WTC11 (cell line): ENCODE measurements at regions not wholly inside any gene's neighbourhood (a gene's known extent, or its start where the extent isn't known, plus 50 kb on each side); places are given as distances from the start of the nearest gene placed in this dataset.

ENCODE experiments used
- ATAC-seq: fragments of 200-7000 bp; cut with Tn5 transposase; 2 replicates; pipeline ENCODE4 v1.10.0; 2021; ENCODE audit warnings: mild to moderate bottlenecking, moderate library complexity
- CTCF ChIA-PET: fragments of 300-600 bp; sonication (Branson Sonifier 250); formaldehyde crosslinking; loops from one replicate; lab custom pipeline; 2021; ENCODE audit warnings: antibody characterized with exemption; lab: Charles Lee
- POLR2A ChIA-PET: fragments of 350-600 bp; sonication (Branson Sonifier 250); formaldehyde crosslinking; loops from one replicate; lab custom pipeline; 2021; ENCODE audit warnings: antibody characterized with exemption; lab: Charles Lee
- DNase-seq: peaks from one replicate; pipeline ENCODE4 v3.0.0; 2021; ENCODE audit warnings: low spot score
- H3K27ac Mint-ChIP-seq: 2 replicates; pipeline ENCODE4 v1.8.0; 2021; ENCODE audit warnings: mixed read lengths
- H3K27me3 Mint-ChIP-seq: 2 replicates; pipeline ENCODE4 v1.8.0; 2021; ENCODE audit warnings: low read depth, mild to moderate bottlenecking, moderate library complexity, mixed read lengths
- H3K36me3 Mint-ChIP-seq: 2 replicates; pipeline ENCODE4 v1.8.0; 2021; ENCODE audit warnings: mixed read lengths
- H3K4me1 Mint-ChIP-seq: 2 replicates; pipeline ENCODE4 v1.8.0; 2022; ENCODE audit warnings: mixed read lengths
- H3K4me3 Mint-ChIP-seq: 2 replicates; pipeline ENCODE4 v1.8.0; 2021; ENCODE audit warnings: mild to moderate bottlenecking, moderate library complexity, mixed read lengths
- H3K9me3 Mint-ChIP-seq: 2 replicates; pipeline ENCODE4 v1.8.0; 2021; ENCODE audit warnings: mixed read lengths
- ATF3 ChIP-seq: sonication (generic); formaldehyde crosslinking; conservative IDR thresholded peaks from 2 replicates; pipeline ENCODE4 v1.8.1; 2022; ENCODE audit warnings: mild to moderate bottlenecking, missing genetic modification reagents
- CDX4 ChIP-seq: fragments of 250-450 bp; sonication (Bioruptor Pico); IDR thresholded peaks from 2 replicates; pipeline ENCODE4 v1.9.0; 2021; ENCODE audit warnings: moderate library complexity, mild to moderate bottlenecking, inconsistent platforms, borderline replicate concordance
- ELF4 ChIP-seq: sonication (generic); formaldehyde crosslinking; IDR thresholded peaks from 2 replicates; pipeline ENCODE4 v1.8.1; 2022; ENCODE audit warnings: low read depth, mild to moderate bottlenecking, moderate library complexity, missing genetic modification reagents
- EMX1 ChIP-seq: fragments of 250-450 bp; sonication (Bioruptor Pico); IDR thresholded peaks from 2 replicates; pipeline ENCODE4 v1.8.0; 2021; ENCODE audit warnings: mild to moderate bottlenecking
- RORB ChIP-seq: fragments of 250-450 bp; sonication (Bioruptor Pico); IDR thresholded peaks from 2 replicates; pipeline ENCODE4 v1.9.0; 2021; ENCODE audit warnings: mild to moderate bottlenecking
- SOX15 ChIP-seq: fragments of 250-450 bp; sonication (Bioruptor Pico); IDR thresholded peaks from 2 replicates; pipeline ENCODE4 v1.9.0; 2021; ENCODE audit warnings: mild to moderate bottlenecking
- TEAD4 ChIP-seq: sonication (generic); formaldehyde crosslinking; IDR thresholded peaks from 2 replicates; pipeline ENCODE4 v1.8.0; 2022; ENCODE audit warnings: mild to moderate bottlenecking, missing genetic modification reagents
- ZNF219 ChIP-seq: sonication (generic); formaldehyde crosslinking; IDR thresholded peaks from 2 replicates; pipeline ENCODE4 v1.8.0; 2023; ENCODE audit warnings: missing genetic modification reagents, mild to moderate bottlenecking, borderline replicate concordance
- ZNF263 ChIP-seq: sonication (generic); formaldehyde crosslinking; IDR thresholded peaks from 2 replicates; pipeline ENCODE4 v1.8.1; 2022; ENCODE audit warnings: low read depth, mild to moderate bottlenecking, moderate library complexity, missing genetic modification reagents
- TF ChIP-seq, protein P1 (sequence below): fragments of 250-450 bp; sonication (Bioruptor Pico); IDR thresholded peaks from 2 replicates; pipeline ENCODE4 v1.9.0; 2021; ENCODE audit warnings: mild to moderate bottlenecking, borderline replicate concordance
- TF ChIP-seq, protein P2 (sequence below): sonication (generic); formaldehyde crosslinking; IDR thresholded peaks from 2 replicates; pipeline ENCODE4 v1.8.0; 2022; ENCODE audit warnings: mild to moderate bottlenecking, missing genetic modification reagents
- TF ChIP-seq, protein P3 (sequence below): sonication (generic); formaldehyde crosslinking; IDR thresholded peaks from 2 replicates; pipeline ENCODE4 v1.8.1; 2022; ENCODE audit warnings: mild to moderate bottlenecking, moderate library complexity, missing genetic modification reagents
- TF ChIP-seq, protein P4 (sequence below): sonication (generic); formaldehyde crosslinking; IDR thresholded peaks from 2 replicates; pipeline ENCODE4 v1.8.1; 2022; ENCODE audit warnings: mild to moderate bottlenecking, missing genetic modification reagents, moderate library complexity, borderline replicate concordance

DNA sequence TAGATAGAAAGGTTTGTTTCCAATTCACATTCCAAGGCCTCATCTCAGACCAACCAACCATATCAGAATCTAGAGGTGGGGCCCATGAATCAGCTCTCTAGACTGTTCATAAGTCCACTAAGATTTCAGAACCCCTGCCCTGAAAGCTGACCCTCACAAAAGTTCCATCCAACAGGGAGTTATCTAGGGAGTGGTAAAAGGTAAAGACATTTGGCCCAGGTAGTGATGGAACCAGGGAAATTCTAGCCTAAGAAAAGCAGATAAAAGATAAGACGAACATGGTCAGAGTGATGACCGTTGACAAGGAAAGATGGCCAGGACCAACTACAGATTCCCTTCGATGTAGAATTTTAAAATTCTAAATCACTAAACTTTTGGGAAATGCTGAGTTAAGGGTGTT is 198.0 kb upstream of the NEBL start (continued):
- TF ChIP-seq ATF3, result no peak

DNA sequence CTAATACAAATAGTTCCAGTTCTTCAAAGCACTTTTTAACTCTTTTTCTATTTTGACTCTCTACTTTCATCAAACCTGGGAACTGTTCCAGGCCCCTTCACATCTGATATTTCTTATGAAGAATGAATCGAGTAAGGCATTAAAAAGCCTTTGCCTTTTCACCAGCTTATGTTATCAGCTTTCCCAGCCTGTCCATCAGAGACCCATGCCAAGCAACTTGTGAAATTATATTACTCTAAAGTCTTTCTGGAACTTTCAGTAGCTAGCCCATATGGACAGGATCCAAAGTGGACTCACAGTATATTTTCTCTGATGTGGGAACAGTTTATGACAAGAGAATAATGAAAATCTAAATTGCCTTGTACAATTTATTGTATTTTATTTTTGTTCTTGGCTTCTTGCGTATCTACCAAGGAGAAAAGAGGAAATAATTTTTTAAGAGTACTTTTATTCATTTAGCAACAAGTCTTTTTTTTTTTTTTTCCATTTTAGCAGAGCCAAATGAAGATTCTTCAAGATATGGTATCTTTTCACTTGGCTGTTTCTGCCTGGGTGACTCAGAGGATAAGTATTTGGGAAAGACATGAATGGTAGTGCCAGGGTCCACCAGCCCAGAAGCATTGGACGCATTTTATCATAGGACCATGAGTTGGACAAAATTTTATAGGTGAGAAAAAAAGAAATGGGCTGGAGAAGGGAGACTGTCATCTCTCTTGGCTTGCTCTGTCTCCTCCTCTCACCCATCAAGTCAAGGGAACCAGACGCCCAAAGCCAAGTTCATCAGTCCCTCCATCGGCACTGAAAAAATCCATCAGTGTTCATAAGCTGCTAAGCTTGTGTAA is 195.8 kb upstream of the NEBL start:
- DNase-seq (no peak), ATAC-seq (no peak)
- Mint-ChIP-seq H3K36me3 (no peaks in the 10 kb centered on the region), H3K4me1 (peaks cover 8% of the 10 kb centered on the region)
- POLR2A ChIA-PET, result no interaction called here
- TF ChIP-seq EMX1 (CRISPR knock-in tag) (no peak), CDX4 (CRISPR knock-in tag) (no peak), SOX15 (no peak), ZNF219 (CRISPR knock-in tag) (no peak), ZNF263 (CRISPR knock-in tag) (no peak), ELF4 (CRISPR knock-in tag) (no peak)
- TF ChIP-seq, protein P1, sequence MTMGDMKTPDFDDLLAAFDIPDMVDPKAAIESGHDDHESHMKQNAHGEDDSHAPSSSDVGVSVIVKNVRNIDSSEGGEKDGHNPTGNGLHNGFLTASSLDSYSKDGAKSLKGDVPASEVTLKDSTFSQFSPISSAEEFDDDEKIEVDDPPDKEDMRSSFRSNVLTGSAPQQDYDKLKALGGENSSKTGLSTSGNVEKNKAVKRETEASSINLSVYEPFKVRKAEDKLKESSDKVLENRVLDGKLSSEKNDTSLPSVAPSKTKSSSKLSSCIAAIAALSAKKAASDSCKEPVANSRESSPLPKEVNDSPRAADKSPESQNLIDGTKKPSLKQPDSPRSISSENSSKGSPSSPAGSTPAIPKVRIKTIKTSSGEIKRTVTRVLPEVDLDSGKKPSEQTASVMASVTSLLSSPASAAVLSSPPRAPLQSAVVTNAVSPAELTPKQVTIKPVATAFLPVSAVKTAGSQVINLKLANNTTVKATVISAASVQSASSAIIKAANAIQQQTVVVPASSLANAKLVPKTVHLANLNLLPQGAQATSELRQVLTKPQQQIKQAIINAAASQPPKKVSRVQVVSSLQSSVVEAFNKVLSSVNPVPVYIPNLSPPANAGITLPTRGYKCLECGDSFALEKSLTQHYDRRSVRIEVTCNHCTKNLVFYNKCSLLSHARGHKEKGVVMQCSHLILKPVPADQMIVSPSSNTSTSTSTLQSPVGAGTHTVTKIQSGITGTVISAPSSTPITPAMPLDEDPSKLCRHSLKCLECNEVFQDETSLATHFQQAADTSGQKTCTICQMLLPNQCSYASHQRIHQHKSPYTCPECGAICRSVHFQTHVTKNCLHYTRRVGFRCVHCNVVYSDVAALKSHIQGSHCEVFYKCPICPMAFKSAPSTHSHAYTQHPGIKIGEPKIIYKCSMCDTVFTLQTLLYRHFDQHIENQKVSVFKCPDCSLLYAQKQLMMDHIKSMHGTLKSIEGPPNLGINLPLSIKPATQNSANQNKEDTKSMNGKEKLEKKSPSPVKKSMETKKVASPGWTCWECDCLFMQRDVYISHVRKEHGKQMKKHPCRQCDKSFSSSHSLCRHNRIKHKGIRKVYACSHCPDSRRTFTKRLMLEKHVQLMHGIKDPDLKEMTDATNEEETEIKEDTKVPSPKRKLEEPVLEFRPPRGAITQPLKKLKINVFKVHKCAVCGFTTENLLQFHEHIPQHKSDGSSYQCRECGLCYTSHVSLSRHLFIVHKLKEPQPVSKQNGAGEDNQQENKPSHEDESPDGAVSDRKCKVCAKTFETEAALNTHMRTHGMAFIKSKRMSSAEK (CRISPR knock-in tag), result no peak
- TF ChIP-seq, protein P2, sequence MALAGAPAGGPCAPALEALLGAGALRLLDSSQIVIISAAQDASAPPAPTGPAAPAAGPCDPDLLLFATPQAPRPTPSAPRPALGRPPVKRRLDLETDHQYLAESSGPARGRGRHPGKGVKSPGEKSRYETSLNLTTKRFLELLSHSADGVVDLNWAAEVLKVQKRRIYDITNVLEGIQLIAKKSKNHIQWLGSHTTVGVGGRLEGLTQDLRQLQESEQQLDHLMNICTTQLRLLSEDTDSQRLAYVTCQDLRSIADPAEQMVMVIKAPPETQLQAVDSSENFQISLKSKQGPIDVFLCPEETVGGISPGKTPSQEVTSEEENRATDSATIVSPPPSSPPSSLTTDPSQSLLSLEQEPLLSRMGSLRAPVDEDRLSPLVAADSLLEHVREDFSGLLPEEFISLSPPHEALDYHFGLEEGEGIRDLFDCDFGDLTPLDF (CRISPR knock-in tag), result no peak
- TF ChIP-seq, protein P3, sequence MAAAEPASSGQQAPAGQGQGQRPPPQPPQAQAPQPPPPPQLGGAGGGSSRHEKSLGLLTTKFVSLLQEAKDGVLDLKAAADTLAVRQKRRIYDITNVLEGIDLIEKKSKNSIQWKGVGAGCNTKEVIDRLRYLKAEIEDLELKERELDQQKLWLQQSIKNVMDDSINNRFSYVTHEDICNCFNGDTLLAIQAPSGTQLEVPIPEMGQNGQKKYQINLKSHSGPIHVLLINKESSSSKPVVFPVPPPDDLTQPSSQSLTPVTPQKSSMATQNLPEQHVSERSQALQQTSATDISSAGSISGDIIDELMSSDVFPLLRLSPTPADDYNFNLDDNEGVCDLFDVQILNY (CRISPR knock-in tag), result no peak
- TF ChIP-seq, all 79 proteins: peak for 0
- Mint-ChIP-seq H3K27ac (no peak overlapping the region), H3K27me3 (no peaks in the 10 kb centered on the region), H3K4me3 (no peak overlapping the region), H3K9me3 (no peaks in the 10 kb centered on the region)
- CTCF ChIA-PET, result interaction anchor here (0.5 kb wide), 1 partner anchor 987 kb away, joined by 3 read pairs; no protein-coding TSS in a partner anchor

DNA sequence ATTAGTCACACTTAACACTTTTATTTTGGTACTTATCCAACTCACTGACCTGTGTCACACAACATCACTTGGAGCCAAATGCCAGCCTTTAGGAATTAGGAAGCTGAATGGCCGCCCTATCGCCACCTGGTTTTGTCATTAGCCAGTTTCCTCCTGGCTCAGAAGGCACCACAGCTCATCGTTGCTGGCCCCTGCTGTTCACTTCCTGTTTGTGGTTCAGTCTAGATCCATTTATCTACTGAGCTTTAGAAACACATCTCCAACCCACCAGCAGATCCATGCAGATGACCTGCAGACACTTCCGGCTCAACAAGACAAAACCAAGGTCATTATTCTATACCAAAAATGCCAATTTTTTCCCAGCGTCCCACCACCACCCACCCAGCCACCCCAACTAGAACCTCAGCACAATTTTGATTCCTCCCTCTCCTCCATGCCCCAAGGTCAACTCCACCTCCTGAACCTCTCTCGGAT is 193.5 kb upstream of the NEBL start:
- peaks cover 8% of the 10 kb centered on the region for H3K4me1 Mint-ChIP-seq
- ATAC-seq (no peak), DNase-seq (no peak)
- H3K4me3 Mint-ChIP-seq, result no peak overlapping the region
- H3K36me3 Mint-ChIP-seq, result no peaks in the 10 kb centered on the region
- H3K9me3 Mint-ChIP-seq, result no peaks in the 10 kb centered on the region
- ChIA-PET CTCF (no interaction called here), POLR2A (no interaction called here)
- H3K27ac Mint-ChIP-seq, result no peak overlapping the region
- TF ChIP-seq, protein P4, sequence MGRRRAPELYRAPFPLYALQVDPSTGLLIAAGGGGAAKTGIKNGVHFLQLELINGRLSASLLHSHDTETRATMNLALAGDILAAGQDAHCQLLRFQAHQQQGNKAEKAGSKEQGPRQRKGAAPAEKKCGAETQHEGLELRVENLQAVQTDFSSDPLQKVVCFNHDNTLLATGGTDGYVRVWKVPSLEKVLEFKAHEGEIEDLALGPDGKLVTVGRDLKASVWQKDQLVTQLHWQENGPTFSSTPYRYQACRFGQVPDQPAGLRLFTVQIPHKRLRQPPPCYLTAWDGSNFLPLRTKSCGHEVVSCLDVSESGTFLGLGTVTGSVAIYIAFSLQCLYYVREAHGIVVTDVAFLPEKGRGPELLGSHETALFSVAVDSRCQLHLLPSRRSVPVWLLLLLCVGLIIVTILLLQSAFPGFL (CRISPR knock-in tag), result no peak
- TF ChIP-seq RORB, result no peak
- no peak for TF ChIP-seq TEAD4 (CRISPR knock-in tag)
- H3K27me3 Mint-ChIP-seq, result no peaks in the 10 kb centered on the region
